NB4 (cell line): ENCODE measurements at regions not wholly inside any gene's neighbourhood (a gene's known extent, or its start where the extent isn't known, plus 50 kb on each side); places are given as distances from the start of the nearest gene placed in this dataset.

Source experiments
- CTCF ChIP-seq: IDR thresholded peaks from one replicate; pipeline ENCODE4 v1.5.1; 2012; ENCODE audit warnings: low read depth, low read length
- MAX ChIP-seq: IDR thresholded peaks from 2 replicates; pipeline ENCODE4 v1.6.1; 2011; ENCODE audit warnings: low read depth, low read length
- MYC ChIP-seq: IDR thresholded peaks from 2 replicates; pipeline ENCODE4 v1.6.1; 2011; ENCODE audit warnings: low read depth, low read length
- POLR2A ChIP-seq: IDR thresholded peaks from 2 replicates; pipeline ENCODE4 v1.6.1; 2011; ENCODE audit warnings: mild to moderate bottlenecking; ENCODE audit not compliant: insufficient read length; ENCODE audit errors: extremely low read depth

- TF ChIP-seq POLR2A = no peak
- no peak for TF ChIP-seq CTCF
- TF ChIP-seq MYC = no peak
- no peak for TF ChIP-seq MAX
Measured at GRCh38 chr6:119922814-119923213, 573.3 kb upstream of the MAN1A1 start.
